ENCODE measurements at regions not wholly inside any gene's neighbourhood (a gene's known extent, or its start where the extent isn't known, plus 50 kb on each side); places are given as distances from the start of the nearest gene placed in this dataset.

DNA sequence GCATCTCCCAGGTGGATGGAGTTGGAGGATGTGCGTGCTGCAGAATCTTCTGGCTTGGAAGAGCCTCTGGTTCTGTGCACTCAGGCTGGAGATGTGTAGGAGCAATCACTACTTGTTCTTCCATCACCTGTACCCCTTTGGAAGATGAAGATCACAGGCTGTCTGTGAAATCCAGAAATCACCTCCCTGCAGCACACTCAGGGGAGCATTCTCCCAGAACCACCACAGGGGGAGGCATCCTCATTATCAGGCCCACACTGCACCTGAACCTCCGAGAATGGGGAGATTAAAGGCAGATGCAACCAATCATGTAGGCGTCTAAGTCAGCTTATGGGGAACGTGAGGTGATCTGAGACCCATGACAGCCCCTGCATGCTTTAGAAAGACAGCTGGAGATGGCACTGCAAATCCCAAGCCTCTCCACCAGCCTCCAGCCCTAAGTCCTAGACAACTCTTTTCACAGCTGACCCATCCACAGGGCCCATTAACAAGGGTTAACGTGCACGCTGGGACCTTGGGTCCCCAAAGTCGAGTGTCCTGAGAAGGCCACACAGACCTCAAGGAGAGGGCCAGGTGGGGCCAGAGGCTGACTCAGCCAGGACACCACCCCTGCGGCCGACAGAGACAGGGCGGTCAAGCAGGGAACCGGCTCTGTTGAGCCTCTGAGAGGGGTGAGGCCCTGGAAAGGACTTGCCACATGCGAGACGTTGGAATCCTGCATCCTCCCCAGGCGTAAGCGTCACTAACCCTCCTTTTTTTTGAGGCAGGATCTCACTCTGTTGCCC lies 314.9 kb downstream of the EIPR1 start:
- Histone ChIP-seq H3K9me3 (ENCODE audit: insufficient read depth, low read length) (no peaks in the 10 kb centered on the region), H3K27ac (ENCODE audit: low read depth, low read length) (no peak overlapping the region), H3K9me2 (replicated peaks; ENCODE audit: insufficient read depth, low read length) (no peaks in the 10 kb centered on the region), H3K4me2 (ENCODE audit: low read depth, low read length, poor library complexity, severe bottlenecking) (no peak overlapping the region), H3K27me3 (ENCODE audit: low read length) (no peaks in the 10 kb centered on the region), H3K9ac (ENCODE audit: low read length) (no peak overlapping the region), H3K36me3 (ENCODE audit: low read length) (no peaks in the 10 kb centered on the region), H4K20me1 (ENCODE audit: low read depth, low read length) (no peaks in the 10 kb centered on the region), H2AFZ (ENCODE audit: low read depth, low read length, severe bottlenecking) (no peak overlapping the region), H3F3A (ENCODE audit: insufficient read depth) (no peaks in the 10 kb centered on the region), H3K4me3 (ENCODE audit: insufficient read depth, low read length, poor library complexity, severe bottlenecking) (no peak overlapping the region), H3K79me2 (ENCODE audit: insufficient read depth, low read length) (no peaks in the 10 kb centered on the region)
- no peak for TF ChIP-seq EZH2phosphoT487 (conservative IDR thresholded peaks at IDR 0.05; ENCODE audit: low read length)
- TF ChIP-seq, protein P1, sequence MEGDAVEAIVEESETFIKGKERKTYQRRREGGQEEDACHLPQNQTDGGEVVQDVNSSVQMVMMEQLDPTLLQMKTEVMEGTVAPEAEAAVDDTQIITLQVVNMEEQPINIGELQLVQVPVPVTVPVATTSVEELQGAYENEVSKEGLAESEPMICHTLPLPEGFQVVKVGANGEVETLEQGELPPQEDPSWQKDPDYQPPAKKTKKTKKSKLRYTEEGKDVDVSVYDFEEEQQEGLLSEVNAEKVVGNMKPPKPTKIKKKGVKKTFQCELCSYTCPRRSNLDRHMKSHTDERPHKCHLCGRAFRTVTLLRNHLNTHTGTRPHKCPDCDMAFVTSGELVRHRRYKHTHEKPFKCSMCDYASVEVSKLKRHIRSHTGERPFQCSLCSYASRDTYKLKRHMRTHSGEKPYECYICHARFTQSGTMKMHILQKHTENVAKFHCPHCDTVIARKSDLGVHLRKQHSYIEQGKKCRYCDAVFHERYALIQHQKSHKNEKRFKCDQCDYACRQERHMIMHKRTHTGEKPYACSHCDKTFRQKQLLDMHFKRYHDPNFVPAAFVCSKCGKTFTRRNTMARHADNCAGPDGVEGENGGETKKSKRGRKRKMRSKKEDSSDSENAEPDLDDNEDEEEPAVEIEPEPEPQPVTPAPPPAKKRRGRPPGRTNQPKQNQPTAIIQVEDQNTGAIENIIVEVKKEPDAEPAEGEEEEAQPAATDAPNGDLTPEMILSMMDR (IDR thresholded peaks at IDR 0.05; ENCODE audit: insufficient read depth, low read length, poor library complexity, severe bottlenecking), result no peak

DNA sequence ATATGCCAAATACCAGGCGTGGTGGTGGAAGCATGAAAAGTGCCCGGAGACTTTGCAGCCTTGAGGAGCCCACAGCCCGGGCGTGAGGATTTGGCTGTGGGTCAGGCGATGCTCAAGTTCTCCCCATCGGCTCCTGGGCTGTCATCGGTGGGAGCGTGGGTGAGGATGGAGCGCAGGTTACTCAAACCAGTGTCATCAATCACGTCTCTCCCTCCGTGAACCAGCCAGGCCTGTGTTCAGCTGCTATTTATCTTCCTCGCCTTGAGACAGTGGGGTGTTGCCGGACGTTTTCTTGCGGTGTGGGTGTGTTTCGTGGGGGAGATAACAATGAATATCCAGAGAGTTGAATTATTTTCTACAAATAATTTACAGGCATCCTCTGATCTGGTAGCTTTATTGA lies 317.6 kb downstream of the EIPR1 start:
- no peak for TF ChIP-seq EZH2phosphoT487 (conservative IDR thresholded peaks at IDR 0.05; ENCODE audit: low read length)
- TF ChIP-seq, protein P1 (IDR thresholded peaks at IDR 0.05; ENCODE audit: insufficient read depth, low read length, poor library complexity, severe bottlenecking), result no peak
- no peak overlapping the region for H3K4me3 ChIP-seq (ENCODE audit: insufficient read depth, low read length, poor library complexity, severe bottlenecking)

DNA sequence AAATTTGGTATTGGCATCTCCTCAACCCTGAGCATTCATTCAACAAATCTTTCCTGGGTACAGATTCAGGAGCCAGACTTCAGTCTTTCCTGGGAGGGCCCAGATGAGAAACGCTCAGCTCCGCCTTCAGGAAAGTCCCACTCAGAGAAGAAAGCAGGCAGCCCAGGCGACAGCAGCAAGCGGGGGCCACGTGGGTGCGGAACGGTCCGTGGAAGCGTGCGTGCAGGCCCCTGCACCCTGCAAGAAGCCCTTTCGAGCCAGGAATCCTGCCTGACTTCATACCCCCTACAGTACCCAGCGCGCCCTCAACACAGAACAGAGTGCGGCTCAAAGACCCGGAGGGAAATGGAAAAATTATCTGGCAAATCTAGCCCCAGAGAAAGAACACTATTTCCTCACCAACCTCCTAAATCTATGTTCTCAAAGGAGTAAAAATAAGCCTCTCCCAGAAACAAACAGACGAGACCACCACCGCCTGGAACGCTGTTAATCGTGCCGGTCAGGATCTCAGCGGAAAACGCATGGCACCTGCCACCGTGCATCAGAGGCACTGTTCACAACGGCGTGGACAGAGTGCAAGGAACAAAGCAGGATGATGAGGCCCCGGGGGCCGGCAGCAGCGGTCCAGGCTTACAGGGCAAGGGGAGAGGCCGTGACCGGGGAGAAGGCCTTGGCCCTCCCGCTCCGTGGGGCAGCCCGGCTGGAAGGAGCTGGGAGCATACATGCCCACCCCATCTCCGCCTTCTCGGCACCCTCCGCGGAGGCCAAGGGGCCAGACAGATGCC lies 318.3 kb downstream of the EIPR1 start:
- H2AFZ ChIP-seq (ENCODE audit: low read depth, low read length, severe bottlenecking), result no peak overlapping the region
- no peaks in the 10 kb centered on the region for H3K36me3 ChIP-seq (ENCODE audit: low read length)
- no peaks in the 10 kb centered on the region for H4K20me1 ChIP-seq (ENCODE audit: low read depth, low read length)
- H3F3A ChIP-seq (ENCODE audit: insufficient read depth), result no peaks in the 10 kb centered on the region
- no peak overlapping the region for H3K27ac ChIP-seq (ENCODE audit: low read depth, low read length)
- TF ChIP-seq EZH2phosphoT487 (conservative IDR thresholded peaks at IDR 0.05; ENCODE audit: low read length), result no peak
- TF ChIP-seq, protein P1 (IDR thresholded peaks at IDR 0.05; ENCODE audit: insufficient read depth, low read length, poor library complexity, severe bottlenecking), result no peak
- no peak overlapping the region for H3K4me3 ChIP-seq (ENCODE audit: insufficient read depth, low read length, poor library complexity, severe bottlenecking)
- H3K9ac ChIP-seq (ENCODE audit: low read length), result no peak overlapping the region
- H3K9me2 ChIP-seq (replicated peaks; ENCODE audit: insufficient read depth, low read length), result no peaks in the 10 kb centered on the region
- no peak overlapping the region for H3K4me2 ChIP-seq (ENCODE audit: low read depth, low read length, poor library complexity, severe bottlenecking)
- H3K79me2 ChIP-seq (ENCODE audit: insufficient read depth, low read length), result no peaks in the 10 kb centered on the region
- H3K27me3 ChIP-seq (ENCODE audit: low read length), result no peaks in the 10 kb centered on the region
- no peaks in the 10 kb centered on the region for H3K9me3 ChIP-seq (ENCODE audit: insufficient read depth, low read length)

More for the DNA sequence above, 317.6 kb downstream of the EIPR1 start:
- H2AFZ ChIP-seq (ENCODE audit: low read depth, low read length, severe bottlenecking), result no peak overlapping the region
- no peaks in the 10 kb centered on the region for H3K9me3 ChIP-seq (ENCODE audit: insufficient read depth, low read length)
- no peak overlapping the region for H3K27ac ChIP-seq (ENCODE audit: low read depth, low read length)
- no peak overlapping the region for H3K4me2 ChIP-seq (ENCODE audit: low read depth, low read length, poor library complexity, severe bottlenecking)
- H3K36me3 ChIP-seq (ENCODE audit: low read length), result no peaks in the 10 kb centered on the region
- no peaks in the 10 kb centered on the region for H4K20me1 ChIP-seq (ENCODE audit: low read depth, low read length)
- no peak overlapping the region for H3K9ac ChIP-seq (ENCODE audit: low read length)
- no peaks in the 10 kb centered on the region for H3K79me2 ChIP-seq (ENCODE audit: insufficient read depth, low read length)
- no peaks in the 10 kb centered on the region for H3F3A ChIP-seq (ENCODE audit: insufficient read depth)
- H3K9me2 ChIP-seq (replicated peaks; ENCODE audit: insufficient read depth, low read length), result no peaks in the 10 kb centered on the region
- H3K27me3 ChIP-seq (ENCODE audit: low read length), result no peaks in the 10 kb centered on the region

Data from SU-DHL-6 (cell line).